HG03378 (cell line): ENCODE measurements at regions not wholly inside any gene's neighbourhood (a gene's known extent, or its start where the extent isn't known, plus 50 kb on each side); places are given as distances from the start of the nearest gene placed in this dataset.

ENCODE experiments used
- ATAC-seq: cut with Tn5 transposase; IDR thresholded peaks from one replicate; pipeline ENCODE4 v1.9.1; 2021; ENCODE audit warnings: mild to moderate bottlenecking, moderate library complexity; ENCODE audit not compliant: unreplicated experiment

DNA sequence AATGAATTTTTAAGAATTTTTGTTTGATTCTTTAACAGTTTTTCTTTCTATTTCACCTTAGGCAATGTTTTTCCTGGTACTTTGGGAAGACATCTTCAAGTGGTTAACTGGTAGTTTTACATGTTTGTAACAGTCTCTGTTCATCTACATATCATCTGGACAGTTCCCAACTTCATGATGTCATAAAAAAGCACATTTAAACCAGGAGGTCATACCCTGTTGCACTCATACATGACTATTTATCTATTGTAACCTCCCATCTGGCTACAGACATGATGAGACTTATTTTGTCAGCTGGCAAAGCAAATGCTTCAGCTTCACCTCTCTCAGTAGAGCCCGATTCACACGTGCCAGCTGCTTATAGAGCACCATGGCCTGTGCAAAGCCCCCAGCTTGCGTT is 99.8 kb upstream of the YPEL5 start:
- ATAC-seq = no peak

DNA sequence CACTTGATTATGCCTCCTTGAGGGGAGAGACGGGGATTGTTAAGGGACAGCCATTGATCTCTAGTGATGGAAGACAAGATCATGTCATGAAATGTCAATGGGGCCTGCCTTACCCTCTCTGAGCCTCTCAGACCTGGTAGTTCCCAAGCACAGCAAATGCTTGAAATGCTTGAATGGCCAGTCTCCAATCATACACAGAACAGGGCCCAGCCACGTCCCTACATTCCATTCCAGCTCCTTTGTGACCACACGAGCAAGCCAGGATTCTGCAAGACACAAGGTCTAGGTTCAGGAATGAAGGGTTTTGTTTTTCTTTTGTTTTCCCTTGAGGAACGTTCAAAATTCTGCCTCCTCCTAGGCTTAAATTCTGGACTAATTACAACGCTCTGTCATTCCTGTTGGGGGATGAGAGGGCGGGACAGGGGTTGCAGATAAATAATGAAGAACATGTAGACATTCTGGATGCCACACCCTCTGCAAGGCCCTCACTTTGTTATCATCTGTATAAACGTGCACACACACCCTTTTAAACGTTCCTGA is 98.1 kb upstream of the YPEL5 start:
- no peak for ATAC-seq

DNA sequence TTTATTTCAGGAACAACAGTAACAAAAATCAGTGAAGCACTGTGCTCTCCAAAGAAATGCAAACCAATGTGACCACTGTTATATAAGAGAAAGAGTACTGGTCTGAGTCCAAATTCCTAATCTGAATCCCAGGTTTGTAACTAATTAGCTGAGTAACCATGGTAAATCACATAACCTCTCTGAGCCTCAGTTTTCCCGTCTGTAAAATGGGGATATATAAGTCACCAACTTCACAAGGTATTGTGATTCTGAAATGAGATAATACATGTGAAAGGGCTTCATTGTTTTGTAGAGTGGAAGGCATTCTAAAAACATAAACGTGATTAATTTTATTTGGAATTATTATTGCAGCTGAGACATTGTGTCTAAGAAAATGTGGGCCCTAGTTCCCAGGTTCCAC is 91.3 kb upstream of the YPEL5 start:
- no peak for ATAC-seq

DNA sequence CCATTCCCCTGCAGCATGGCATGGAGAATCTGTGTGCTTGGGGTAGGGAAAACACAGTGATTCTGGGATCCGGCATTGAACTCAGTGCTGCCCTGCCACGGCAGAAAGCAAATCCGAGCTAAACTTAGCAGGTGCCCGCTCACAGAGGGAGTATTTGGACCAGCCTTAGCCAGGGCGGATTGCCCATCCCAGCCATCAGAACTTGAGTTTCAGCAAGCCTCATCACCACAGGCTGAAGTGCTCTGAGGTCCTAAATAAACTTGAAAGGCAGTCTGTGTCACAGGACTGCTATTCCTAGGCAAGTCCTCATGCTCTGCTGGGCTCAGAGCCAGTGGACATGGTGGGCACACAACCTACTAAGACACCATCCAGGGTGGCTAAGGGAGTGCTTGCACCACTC is 86.2 kb upstream of the YPEL5 start:
- ATAC-seq = no peak

- no peak for ATAC-seq
Observed at GRCh38 chr2:30068067-30068466, 78.7 kb upstream of the YPEL5 start.

GRCh38 chr2:30072250-30072842 is 74.5 kb upstream of the YPEL5 start:
- ATAC-seq = no peak

DNA sequence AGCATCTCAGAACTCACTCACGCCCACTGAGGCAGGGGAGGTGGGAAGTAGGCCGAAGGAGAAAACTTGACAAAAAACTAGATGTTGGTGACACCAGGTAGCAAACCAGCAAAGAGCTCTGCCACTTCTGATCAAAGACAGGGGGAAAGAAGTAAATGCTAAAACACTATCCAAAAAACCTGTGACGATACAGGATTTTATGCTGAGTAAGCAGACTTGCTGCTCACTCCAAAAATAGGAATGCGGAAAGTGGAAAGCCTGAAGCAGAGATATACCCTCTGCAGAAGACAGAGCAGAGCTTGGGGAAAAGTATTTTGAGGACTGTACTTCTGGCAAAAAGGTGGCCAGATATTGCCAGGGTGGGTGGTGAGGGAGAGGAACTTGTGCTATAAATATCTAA is 73.3 kb upstream of the YPEL5 start:
- ATAC-seq = no peak

DNA sequence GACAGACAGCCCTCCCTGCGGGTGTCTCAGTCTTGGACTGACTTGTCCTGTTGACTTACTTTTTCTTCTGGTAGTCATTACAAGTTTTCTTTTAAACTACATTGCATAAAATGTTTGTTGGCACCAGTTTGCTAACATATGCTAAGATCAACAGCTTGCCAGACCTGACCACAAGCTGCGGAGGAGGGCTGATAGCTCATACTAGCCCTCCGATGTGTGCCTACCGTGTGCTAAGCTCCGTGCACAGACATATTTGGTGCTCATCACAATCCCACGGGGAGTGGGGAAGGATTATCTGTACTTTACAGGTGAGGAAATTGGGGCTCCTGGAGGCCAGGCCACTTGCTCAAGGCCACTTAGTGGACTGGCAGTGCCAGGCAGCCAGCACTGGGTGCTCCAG is 72.8 kb upstream of the YPEL5 start:
- ATAC-seq = no peak

DNA sequence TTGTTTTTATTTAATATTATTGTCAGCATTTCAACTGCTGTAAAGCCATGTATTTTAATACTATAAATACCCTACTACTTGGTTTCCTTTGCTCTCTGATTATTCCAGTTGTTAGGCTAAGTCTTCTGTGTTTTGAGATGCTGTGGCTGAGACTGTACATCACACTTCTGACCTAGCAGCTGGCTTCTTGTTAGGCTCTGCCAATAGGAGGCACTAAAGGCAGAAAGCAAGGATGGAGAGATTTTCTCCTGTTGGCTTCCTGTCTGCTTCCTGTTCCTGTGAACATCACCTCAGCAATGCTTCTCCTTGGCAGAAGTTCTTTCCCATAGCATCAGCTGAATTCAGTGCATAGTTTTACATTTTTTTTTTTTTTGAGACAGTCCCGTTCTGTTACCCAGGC is 68.3 kb upstream of the YPEL5 start:
- no peak for ATAC-seq

DNA sequence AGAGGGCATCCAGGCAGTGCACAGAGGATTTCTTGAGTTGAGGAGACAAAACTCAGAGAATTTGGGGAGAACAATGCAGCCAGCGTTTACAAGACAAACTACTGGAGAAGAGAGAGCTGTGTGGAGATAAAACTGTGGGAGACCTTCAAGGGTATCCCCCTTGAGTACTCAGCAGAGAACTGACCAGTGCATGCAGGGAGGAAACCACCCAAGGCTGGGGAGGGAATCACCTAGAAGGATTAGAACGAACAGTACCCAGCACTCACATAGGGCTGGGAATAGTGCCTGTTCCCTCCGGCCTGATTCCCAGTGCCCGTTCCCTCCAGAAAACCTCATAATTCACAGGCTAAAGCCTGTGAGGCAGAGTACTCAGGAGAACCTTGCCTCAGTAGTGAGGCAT is 61.9 kb upstream of the YPEL5 start:
- no peak for ATAC-seq

GRCh38 chr2:30089171-30089570 is 57.6 kb upstream of the YPEL5 start:
- no peak for ATAC-seq

GRCh38 chr2:30095402-30095801 is 51.4 kb upstream of the YPEL5 start:
- ATAC-seq = no peak

- ATAC-seq = no peak
Observed at GRCh38 chr2:30096451-30096850, 50.4 kb upstream of the YPEL5 start.
